Endothelial cell of umbilical vein (primary cell): ENCODE measurements at regions not wholly inside any gene's neighbourhood (a gene's known extent, or its start where the extent isn't known, plus 50 kb on each side); places are given as distances from the start of the nearest gene placed in this dataset.
"Not testable (repeated sequence)": the region's sequence is repeated elsewhere in the genome, so short reads cannot be mapped to it uniquely, and the experiment has no call there.

Experiments used
- BruUV-seq: library from RNA; stranded (reverse); fragments of 400-500 nt; replicated peaks from 2 replicates; lab custom pipeline; 2021; lab: Mats Ljungman, UMichigan
- CTCF ChIA-PET: fragments of 300-600, 350-600 bp; sonication (Branson Sonifier 250); formaldehyde crosslinking; loops from one replicate; lab custom pipeline; 2021; ENCODE audit warnings: antibody characterized with exemption, inconsistent platforms; lab: Charles Lee
- POLR2A ChIA-PET: fragments of 300-600, 350-600 bp; sonication (Branson Sonifier 250); formaldehyde crosslinking; loops from one replicate; lab custom pipeline; 2021; ENCODE audit warnings: antibody characterized with exemption, inconsistent platforms; lab: Charles Lee
- DNase-seq: peaks from one replicate; pipeline ENCODE4 v3.0.0-alpha.2; 2011; ENCODE audit warnings: low read depth, low spot score
- FAIRE-seq: peaks from 2 replicates; lab custom pipeline; 2011; peaks lifted over from hg19 to GRCh38; lab: Jason Lieb, UNC
- H2AFZ ChIP-seq: 2 replicates; pipeline ENCODE4 v1.6.0; 2012; ENCODE audit warnings: low read depth, low read length, control low read depth, inconsistent platforms
- H3K27ac ChIP-seq: 2 replicates; pipeline ENCODE4 v1.5.1; 2011; ENCODE audit warnings: low read depth, mild to moderate bottlenecking, control low read depth, low read length, moderate library complexity; ENCODE audit not compliant: insufficient read depth
- H3K27me3 ChIP-seq, 2 experiments: 2 replicates each; pipeline versions ENCODE4 v1.6.0 to v1.6.1; 2011; ENCODE audit warnings: low read length in 2 of 2, mixed read lengths in 1 of 2; ENCODE audit not compliant: control insufficient read depth in 2 of 2, insufficient read depth in 2 of 2
- H3K36me3 ChIP-seq, 2 experiments: 2 replicates in 1 of 2; 3 replicates in 1 of 2; pipeline ENCODE4 v1.5.1; 2011; ENCODE audit warnings: low read length in 2 of 2, mild to moderate bottlenecking in 1 of 2, moderate library complexity in 1 of 2; ENCODE audit not compliant: control insufficient read depth in 2 of 2, insufficient read depth in 2 of 2; ENCODE audit errors: extremely low read depth in 1 of 2
- H3K4me1 ChIP-seq: 3 replicates; pipeline ENCODE4 v1.5.1; 2011; ENCODE audit warnings: mild to moderate bottlenecking, low read length; ENCODE audit not compliant: control insufficient read depth, insufficient read depth; ENCODE audit errors: extremely low read depth
- H3K4me2 ChIP-seq: 2 replicates; pipeline ENCODE4 v1.6.1; 2011; ENCODE audit warnings: low read length, control low read depth, mixed read lengths; ENCODE audit not compliant: insufficient read depth
- H3K4me3 ChIP-seq, 3 experiments: fragments of 200-600 bp in 1 of 3; sonication (generic), shearing (Covaris generic) in 1 of 3; replicated peaks in 1 of 3; 2 replicates each; pipeline ENCODE4 v1.5.1; 2011 to 2016; ENCODE audit warnings: control low read depth in 3 of 3, low read length in 3 of 3, mild to moderate bottlenecking in 2 of 3, inconsistent platforms in 1 of 3, low read depth in 1 of 3, moderate library complexity in 1 of 3; ENCODE audit not compliant: insufficient read depth in 1 of 3
- H3K79me2 ChIP-seq: 2 replicates; pipeline ENCODE4 v1.6.0; 2012; ENCODE audit warnings: low read length, inconsistent platforms; ENCODE audit not compliant: control insufficient read depth, insufficient read depth
- H3K9ac ChIP-seq: replicated peaks from 2 replicates; pipeline ENCODE3; 2011; ENCODE audit warnings: low read length, control low read depth; ENCODE audit not compliant: insufficient read depth; ENCODE audit errors: extremely low read depth
- H3K9me1 ChIP-seq: replicated peaks from 3 replicates; pipeline ENCODE4 v1.6.0; 2011; ENCODE audit warnings: mild to moderate bottlenecking, low read length; ENCODE audit not compliant: control insufficient read depth, insufficient read depth; ENCODE audit errors: extremely low read depth
- H3K9me3 ChIP-seq: replicated peaks from 2 replicates; pipeline ENCODE4 v1.5.1; 2012; ENCODE audit warnings: low read length, inconsistent platforms; ENCODE audit not compliant: control insufficient read depth, insufficient read depth
- H4K20me1 ChIP-seq: replicated peaks from 2 replicates; pipeline ENCODE3; 2011; ENCODE audit warnings: mild to moderate bottlenecking, low read length; ENCODE audit not compliant: control insufficient read depth, insufficient read depth; ENCODE audit errors: extremely low read depth
- JUN ChIP-seq: IDR thresholded peaks from 2 replicates; pipeline ENCODE4 v1.6.1; 2011; ENCODE audit warnings: borderline replicate concordance, low read depth; ENCODE audit not compliant: insufficient read length, insufficient read depth
- dilution Hi-C: fragments of 300-500 bp; cut with MboI; formaldehyde crosslinking; loops from one replicate; pipeline ENCODE4 v1.15.0; 2019; ENCODE audit warnings: low sequenced_read_pairs; ENCODE audit not compliant: extremely low pct_ligation_motif_present
- intact Hi-C: fragments of 100-400 bp; cut with micrococcal nuclease; formaldehyde crosslinking; loops from one replicate; pipeline ENCODE4 v1.10.0; 2022

DNA sequence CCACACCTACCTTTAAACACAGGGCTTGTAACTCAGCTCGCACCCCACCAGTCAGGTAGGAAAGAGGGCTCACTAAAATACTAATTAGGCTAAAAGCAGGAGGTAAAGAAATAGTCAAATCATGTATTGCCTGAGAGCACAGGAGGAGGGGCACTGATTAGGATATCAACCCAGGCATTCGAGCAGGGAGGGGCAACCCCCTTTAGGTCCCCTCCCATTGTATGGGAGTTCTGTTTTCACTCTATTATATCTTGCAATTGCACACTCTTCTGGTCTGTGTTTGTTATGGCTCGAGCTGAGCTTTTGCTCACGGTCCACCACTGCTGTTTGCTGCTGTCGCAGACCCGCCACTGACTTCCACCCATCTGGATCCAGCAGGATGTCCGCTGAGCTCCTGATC lies 657.2 kb downstream of the PRIM2 start:
- H3K9ac ChIP-seq, result no peak overlapping the region
- no peaks in the 10 kb centered on the region for H3K4me1 ChIP-seq
- dilution Hi-C loops (no loop called here), intact Hi-C loops (no loop called here)
- DNase-seq, result no peak
- FAIRE-seq, result no peak
- no peaks in the 10 kb centered on the region for H3K27me3 ChIP-seq
- no peak for TF ChIP-seq JUN
- H3K9me3 ChIP-seq, result no peaks in the 10 kb centered on the region
- ChIA-PET POLR2A (no interaction called here), CTCF (no interaction called here)
- H2AFZ ChIP-seq, result no peak overlapping the region
- H3K4me3 ChIP-seq, result no peak overlapping the region
- no peak overlapping the region for H3K27ac ChIP-seq
- no peaks in the 10 kb centered on the region for H3K36me3 ChIP-seq
- H4K20me1 ChIP-seq, result no peaks in the 10 kb centered on the region
- no peaks in the 10 kb centered on the region for H3K9me1 ChIP-seq
- H3K4me2 ChIP-seq, result no peak overlapping the region
- no peaks in the 10 kb centered on the region for H3K79me2 ChIP-seq
- no TSS peak for BruUV-seq

DNA sequence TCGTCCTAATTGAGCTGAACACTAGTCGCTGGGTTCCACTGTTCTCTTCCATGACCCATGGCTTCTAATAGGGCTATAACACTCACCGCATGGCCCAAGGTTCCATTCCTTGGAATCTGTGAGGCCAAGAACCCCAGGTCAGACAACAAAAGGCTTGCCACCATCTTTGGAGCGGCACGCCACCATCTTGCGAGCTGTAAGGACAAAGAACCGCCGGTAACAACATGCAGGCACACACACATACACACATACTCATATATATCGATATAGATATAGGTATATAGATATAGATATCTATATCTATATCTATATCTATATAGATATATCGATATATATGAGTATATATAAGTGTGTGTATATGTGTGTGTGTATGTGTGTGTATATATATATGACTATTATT lies 657.7 kb downstream of the PRIM2 start:
- H3K9me3 ChIP-seq, H3K9ac ChIP-seq, H3K27me3 ChIP-seq, H2AFZ ChIP-seq, POLR2A ChIA-PET, BruUV-seq, H3K4me3 ChIP-seq, H3K4me1 ChIP-seq, H3K9me1 ChIP-seq, H3K79me2 ChIP-seq, intact Hi-C loops, H3K36me3 ChIP-seq, dilution Hi-C loops, DNase-seq, H3K27ac ChIP-seq, FAIRE-seq, H4K20me1 ChIP-seq, CTCF ChIA-PET, H3K4me2 ChIP-seq: not testable (repeated sequence)

DNA sequence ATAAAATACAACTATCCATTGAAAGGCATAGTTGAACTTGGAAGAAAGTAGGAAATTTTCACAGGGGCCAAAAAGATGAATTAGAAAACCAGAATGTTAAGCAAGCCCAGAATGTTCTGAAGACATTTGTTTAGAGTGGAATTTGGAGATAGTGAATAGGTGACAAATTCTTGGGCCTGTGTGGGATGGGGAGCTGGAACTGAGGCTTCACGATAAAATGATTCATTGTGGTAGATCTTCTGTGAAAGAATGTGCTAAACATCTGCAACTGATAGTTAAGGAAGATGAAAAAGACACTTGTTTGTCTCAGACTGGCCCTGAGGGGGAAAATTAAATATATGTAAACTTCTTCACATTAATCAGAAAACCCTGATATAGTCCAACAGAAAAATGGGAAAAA lies 658.9 kb downstream of the PRIM2 start:
- H3K9ac ChIP-seq, H3K9me1 ChIP-seq, H3K79me2 ChIP-seq, dilution Hi-C loops, H3K4me1 ChIP-seq, intact Hi-C loops, H3K36me3 ChIP-seq, H3K27me3 ChIP-seq, H2AFZ ChIP-seq, CTCF ChIA-PET, BruUV-seq, DNase-seq, FAIRE-seq, H3K4me2 ChIP-seq, H3K27ac ChIP-seq, H3K9me3 ChIP-seq, H3K4me3 ChIP-seq, H4K20me1 ChIP-seq, POLR2A ChIA-PET: not testable (repeated sequence)

DNA sequence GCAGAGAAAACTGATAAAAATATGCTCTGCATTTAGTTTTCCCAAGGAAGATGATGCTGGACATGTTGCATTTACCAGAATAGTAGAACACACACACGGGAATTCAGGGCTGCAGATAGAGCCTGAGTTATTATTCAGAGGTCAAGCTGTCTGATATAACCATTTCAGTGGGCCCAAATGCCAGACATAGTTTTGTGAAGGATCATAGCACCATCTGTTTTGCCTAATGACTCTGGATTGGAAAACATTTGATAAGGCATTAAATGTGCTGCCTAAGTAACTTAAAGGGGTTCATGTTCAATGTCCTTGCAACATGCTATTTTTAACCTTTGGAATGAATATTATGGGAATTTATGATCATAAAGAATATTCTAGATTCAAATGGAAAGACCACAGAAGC lies 666.2 kb downstream of the PRIM2 start:
- intact Hi-C loops, H3K9ac ChIP-seq, H3K9me3 ChIP-seq, H3K27ac ChIP-seq, POLR2A ChIA-PET, CTCF ChIA-PET, H4K20me1 ChIP-seq, H3K27me3 ChIP-seq, H2AFZ ChIP-seq, DNase-seq, dilution Hi-C loops, BruUV-seq, H3K9me1 ChIP-seq, FAIRE-seq, H3K79me2 ChIP-seq, H3K4me3 ChIP-seq, H3K4me2 ChIP-seq, H3K4me1 ChIP-seq, H3K36me3 ChIP-seq: not testable (repeated sequence)
